Naive B cell (primary cell): ENCODE measurements at regions not wholly inside any gene's neighbourhood (a gene's known extent, or its start where the extent isn't known, plus 50 kb on each side); places are given as distances from the start of the nearest gene placed in this dataset.
A peak's percentile ranks its signal among the peaks of the same experiment; 100 is the strongest.

Experiments used
- ATAC-seq, 2 donors: fragments of 150-1000 bp; cut with Tn5 transposase; 2 replicates each; pipeline ENCODE4 v1.10.0; 2021; ENCODE audit warnings: low read depth in 2 of 2, mild to moderate bottlenecking in 2 of 2, moderate library complexity in 2 of 2
- DNase-seq: peaks from one replicate; pipeline ENCODE4 v3.0.0; 2022
- H3K27ac Mint-ChIP-seq, 6 donors: one replicate each; pipeline ENCODE4 v1.8.0; 2020 to 2022; ENCODE audit warnings: mild to moderate bottlenecking in 6 of 6, mixed read lengths in 6 of 6, moderate library complexity in 5 of 6, inconsistent platforms in 2 of 6
- H3K27me3 Mint-ChIP-seq, 3 donors: one replicate each; pipeline ENCODE4 v1.8.0; 2021 to 2022; ENCODE audit warnings: mixed read lengths in 3 of 3, mild to moderate bottlenecking in 1 of 3
- H3K36me3 Mint-ChIP-seq, 2 donors: one replicate each; pipeline ENCODE4 v1.8.0; 2020 to 2022; ENCODE audit warnings: mixed read lengths in 2 of 2, inconsistent platforms in 1 of 2, mild to moderate bottlenecking in 1 of 2
- H3K4me1 Mint-ChIP-seq, 3 donors: one replicate each; pipeline ENCODE4 v1.8.0; 2020 to 2022; ENCODE audit warnings: mixed read lengths in 3 of 3, inconsistent platforms in 1 of 3, mild to moderate bottlenecking in 1 of 3, moderate library complexity in 1 of 3
- H3K4me3 Mint-ChIP-seq, 8 donors: one replicate each; pipeline ENCODE4 v1.8.0; 2020 to 2022; ENCODE audit warnings: mild to moderate bottlenecking in 8 of 8, mixed read lengths in 8 of 8, moderate library complexity in 8 of 8, inconsistent platforms in 2 of 8
- H3K9me3 Mint-ChIP-seq, 7 donors: one replicate each; pipeline ENCODE4 v1.8.0; 2020 to 2022; ENCODE audit warnings: mixed read lengths in 7 of 7, mild to moderate bottlenecking in 5 of 7, inconsistent platforms in 2 of 7, moderate library complexity in 1 of 7

GRCh38 chr14:99118046-99118721, 153.8 kb downstream of the BCL11B start:
- no peak for DNase-seq
- Mint-ChIP-seq H3K4me3 (no peak overlapping the region), H3K27me3 (peaks cover 0 to 17% (median 14%) of the 10 kb centered on the region in 3 donors), H3K4me1 (no peaks in the 10 kb centered on the region), H3K27ac (peak overlapping the region in 1 of 6 donors; percentile 49), H3K9me3 (peaks cover 0 to 7% (median 0%) of the 10 kb centered on the region in 7 donors), H3K36me3 (no peaks in the 10 kb centered on the region)
- ATAC-seq = no peak

GRCh38 chr14:99118946-99119345, 153.1 kb downstream of the BCL11B start:
- Mint-ChIP-seq H3K4me1 (no peaks in the 10 kb centered on the region), H3K27me3 (peaks cover 0 to 17% (median 14%) of the 10 kb centered on the region in 3 donors), H3K27ac (no peak overlapping the region), H3K4me3 (no peak overlapping the region), H3K9me3 (peaks cover 0 to 4% (median 0%) of the 10 kb centered on the region in 7 donors), H3K36me3 (no peaks in the 10 kb centered on the region)
- no peak for DNase-seq
- no peak for ATAC-seq
